ENCODE measurements at regions not wholly inside any gene's neighbourhood (a gene's known extent, or its start where the extent isn't known, plus 50 kb on each side); places are given as distances from the start of the nearest gene placed in this dataset.

DNA sequence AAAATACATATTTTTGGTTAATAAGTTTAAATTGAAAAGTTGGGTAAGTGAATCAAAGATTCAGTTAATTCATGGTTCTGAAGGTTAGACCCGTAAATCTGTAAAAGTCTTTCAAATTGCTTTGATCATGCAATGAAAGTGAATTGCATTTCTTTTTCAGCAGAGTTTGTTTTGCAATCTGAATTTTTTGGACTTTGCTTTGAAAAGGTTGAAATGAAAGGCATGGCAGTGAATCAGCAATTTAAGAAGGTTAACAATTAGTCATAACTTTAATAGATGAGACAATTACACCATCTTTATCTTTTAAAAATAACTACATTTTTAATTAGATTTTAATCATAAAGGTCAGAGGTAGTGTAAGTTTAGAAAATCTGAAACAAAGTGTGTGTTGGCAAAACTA is 310.9 kb upstream of the KCNJ16 start:
- ATAC-seq (ENCODE audit: low read depth in 2 of 2): no peak
- no peaks in the 10 kb centered on the region for H3K36me3 Mint-ChIP-seq
- no peaks in the 10 kb centered on the region for H3K27me3 Mint-ChIP-seq
- no peak overlapping the region for H3K4me3 Mint-ChIP-seq
- no peaks in the 10 kb centered on the region for H3K9me3 Mint-ChIP-seq
- no peak overlapping the region for H3K27ac Mint-ChIP-seq
- no peaks in the 10 kb centered on the region for H3K4me1 Mint-ChIP-seq
- DNase-seq: no peak

DNA sequence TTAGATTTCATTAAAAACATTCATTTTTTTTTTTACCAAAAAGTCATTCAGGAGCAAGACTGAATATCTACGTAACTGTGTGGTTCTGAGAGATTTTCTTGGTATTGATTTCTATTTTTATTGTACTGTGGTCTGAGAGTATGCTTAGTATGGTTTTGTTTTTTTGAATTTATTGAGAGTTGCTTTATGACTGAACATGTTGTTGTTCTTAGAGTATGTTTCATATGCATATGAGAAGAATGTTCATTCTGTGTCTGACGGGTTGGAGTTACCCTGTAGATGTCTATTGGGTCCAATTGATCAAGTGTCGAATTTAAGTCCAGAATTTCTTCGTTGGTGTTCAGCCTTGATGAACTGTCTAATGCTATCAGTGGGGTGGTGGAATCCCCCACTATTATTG is 306.0 kb upstream of the KCNJ16 start:
- Mint-ChIP-seq H3K9me3 (peaks cover 0 to 10% (median 4%) of the 10 kb centered on the region in 7 donors), H3K36me3 (peaks cover 0 to 18% of the 10 kb centered on the region in 2 donors), H3K27ac (no peak overlapping the region), H3K27me3 (no peaks in the 10 kb centered on the region), H3K4me3 (no peak overlapping the region), H3K4me1 (no peaks in the 10 kb centered on the region)
- DNase-seq (no peak), ATAC-seq (ENCODE audit: low read depth in 2 of 2) (no peak)

DNA sequence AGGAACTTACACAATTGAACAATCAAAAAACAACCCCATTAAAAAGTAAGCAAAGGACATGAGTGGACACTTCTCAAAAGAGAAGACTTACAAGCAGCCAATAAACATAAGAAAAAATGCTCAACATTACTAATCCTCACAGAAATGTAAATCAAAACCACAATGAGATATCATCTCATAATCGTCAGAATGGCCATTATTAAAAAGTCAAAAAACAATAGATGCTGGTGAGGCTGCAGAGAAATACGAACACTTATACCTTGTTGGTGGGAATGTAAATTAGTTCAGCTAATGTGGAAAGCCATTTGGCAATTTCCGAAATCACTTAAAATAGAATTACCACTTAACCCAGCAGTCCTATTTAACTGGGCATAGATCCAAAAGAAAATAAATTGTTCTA is 301.9 kb upstream of the KCNJ16 start:
- no peaks in the 10 kb centered on the region for H3K27me3 Mint-ChIP-seq
- no peaks in the 10 kb centered on the region for H3K4me1 Mint-ChIP-seq
- ATAC-seq (ENCODE audit: low read depth in 2 of 2) (no peak), DNase-seq (no peak)
- H3K4me3 Mint-ChIP-seq: no peak overlapping the region
- H3K9me3 Mint-ChIP-seq: peaks cover 0 to 10% (median 4%) of the 10 kb centered on the region in 7 donors
- H3K36me3 Mint-ChIP-seq: peaks cover 0 to 18% of the 10 kb centered on the region in 2 donors
- H3K27ac Mint-ChIP-seq: no peak overlapping the region

DNA sequence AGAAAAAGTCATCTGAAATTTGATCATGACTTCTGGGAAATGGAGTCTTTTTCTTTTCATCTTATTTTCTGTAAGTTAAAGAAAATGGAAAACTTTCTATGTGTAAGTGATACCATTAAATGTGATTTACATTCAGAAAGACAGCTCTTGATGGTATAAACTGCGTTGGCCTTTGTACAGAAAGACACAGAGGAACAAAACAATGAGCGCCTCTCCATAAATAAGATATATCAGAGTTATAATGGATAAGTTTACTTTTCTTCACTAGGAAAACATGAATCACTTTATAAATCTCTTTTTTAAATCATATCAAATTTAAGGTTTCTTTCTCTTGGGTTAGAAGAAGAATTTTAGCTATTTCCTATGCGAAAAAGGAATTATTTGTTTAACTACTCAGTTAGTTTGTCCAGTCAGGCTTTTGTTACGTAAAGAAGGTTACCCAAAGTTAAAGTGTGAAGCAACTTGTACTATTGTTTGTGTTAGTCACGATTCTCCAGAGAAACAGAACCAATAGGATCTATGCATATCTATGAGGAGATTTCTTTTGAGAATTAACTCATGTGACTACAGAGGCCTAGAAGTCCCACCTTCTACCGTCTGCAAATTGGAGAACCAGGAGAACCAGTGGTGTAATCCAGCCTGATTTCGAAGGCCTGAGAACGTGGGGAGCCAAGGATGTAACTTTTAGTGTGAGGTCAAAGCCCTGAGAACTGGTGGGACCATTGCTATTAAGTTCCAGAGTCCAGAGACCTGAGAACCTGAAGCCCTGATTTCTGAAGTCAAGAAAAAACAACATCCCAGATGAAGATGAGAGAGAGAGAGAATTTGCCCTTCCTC is 295.4 kb upstream of the KCNJ16 start:
- no peaks in the 10 kb centered on the region for H3K27me3 Mint-ChIP-seq
- no peak for ATAC-seq (ENCODE audit: low read depth in 2 of 2)
- no peaks in the 10 kb centered on the region for H3K36me3 Mint-ChIP-seq
- H3K4me3 Mint-ChIP-seq: no peak overlapping the region
- H3K9me3 Mint-ChIP-seq: peaks cover 0 to 4% (median 0%) of the 10 kb centered on the region in 7 donors
- no peaks in the 10 kb centered on the region for H3K4me1 Mint-ChIP-seq
- no peak overlapping the region for H3K27ac Mint-ChIP-seq
- no peak for DNase-seq

DNA sequence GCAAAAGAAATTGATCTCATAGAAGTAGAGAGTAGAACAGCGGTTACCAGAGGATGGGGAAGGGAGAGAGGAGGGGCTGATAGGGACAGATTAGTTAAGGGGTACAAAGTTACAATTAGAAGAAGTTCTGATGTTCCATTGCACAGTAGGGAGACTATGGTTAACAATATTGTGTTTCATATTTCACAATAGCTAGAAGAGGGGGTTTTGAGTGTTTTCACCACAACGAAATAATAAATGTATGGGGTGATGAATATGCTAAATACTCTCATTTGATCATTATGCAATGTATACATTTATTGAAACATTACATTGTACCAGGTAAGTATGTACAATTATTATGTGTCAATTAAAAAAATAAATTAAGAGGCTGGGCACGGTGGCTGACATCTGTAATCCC is 291.2 kb upstream of the KCNJ16 start:
- no peaks in the 10 kb centered on the region for H3K36me3 Mint-ChIP-seq
- no peaks in the 10 kb centered on the region for H3K4me1 Mint-ChIP-seq
- peaks cover 0 to 8% (median 3%) of the 10 kb centered on the region in 7 donors for H3K9me3 Mint-ChIP-seq
- no peak for ATAC-seq (ENCODE audit: low read depth in 2 of 2)
- DNase-seq: no peak
- no peak overlapping the region for H3K27ac Mint-ChIP-seq
- no peaks in the 10 kb centered on the region for H3K27me3 Mint-ChIP-seq
- H3K4me3 Mint-ChIP-seq: peak overlapping the region in 1 of 8 donors; percentile 14

DNA sequence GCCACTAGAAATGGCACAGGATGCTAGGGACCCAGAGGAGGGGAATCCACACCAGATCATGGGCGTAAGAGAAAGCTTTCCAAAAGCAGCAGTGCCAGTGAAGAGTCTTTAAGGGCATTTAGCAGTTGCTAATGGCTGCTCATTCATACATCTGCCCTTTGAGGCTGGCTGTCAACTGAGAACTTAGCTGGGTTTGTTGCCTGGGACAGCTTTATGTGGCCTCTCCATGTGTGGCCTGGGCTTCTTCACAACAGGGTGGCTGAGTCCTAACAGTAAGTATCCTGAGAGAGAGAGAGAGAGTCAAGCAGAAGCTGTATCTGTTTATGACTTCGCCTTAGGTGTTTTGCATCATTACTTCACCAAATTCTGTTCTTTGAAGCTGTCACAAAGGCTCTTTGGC is 286.1 kb upstream of the KCNJ16 start:
- DNase-seq: no peak
- Mint-ChIP-seq H3K4me1 (no peaks in the 10 kb centered on the region), H3K4me3 (no peak overlapping the region), H3K36me3 (no peaks in the 10 kb centered on the region), H3K9me3 (peaks cover 0 to 8% (median 3%) of the 10 kb centered on the region in 7 donors), H3K27ac (no peak overlapping the region), H3K27me3 (no peaks in the 10 kb centered on the region)
- ATAC-seq (ENCODE audit: low read depth in 2 of 2): no peak

DNA sequence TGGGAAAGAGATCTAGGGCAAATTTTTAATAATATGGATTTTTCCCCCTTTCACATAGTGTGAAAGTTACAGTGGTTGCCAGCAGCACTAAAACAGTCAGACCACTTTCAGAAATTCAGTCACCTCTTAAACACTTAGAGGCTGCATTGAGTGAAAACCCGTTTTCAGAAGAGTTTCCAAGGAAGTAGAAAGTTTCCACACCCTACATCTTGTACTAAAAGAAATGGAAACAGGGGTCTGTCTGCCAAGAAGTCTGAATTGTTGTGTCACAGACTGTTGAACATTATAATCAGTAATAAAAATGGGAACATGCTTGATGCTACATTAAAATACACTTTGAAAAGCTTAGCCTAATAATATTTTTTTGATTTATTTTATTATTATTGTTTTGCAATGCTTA is 278.9 kb upstream of the KCNJ16 start:
- no peak overlapping the region for H3K4me3 Mint-ChIP-seq
- peaks cover 0 to 9% of the 10 kb centered on the region in 2 donors for H3K36me3 Mint-ChIP-seq
- H3K9me3 Mint-ChIP-seq: peaks cover 0 to 13% (median 0%) of the 10 kb centered on the region in 7 donors
- H3K27me3 Mint-ChIP-seq: no peaks in the 10 kb centered on the region
- ATAC-seq (ENCODE audit: low read depth in 2 of 2): no peak
- no peak overlapping the region for H3K27ac Mint-ChIP-seq
- no peaks in the 10 kb centered on the region for H3K4me1 Mint-ChIP-seq
- DNase-seq: no peak

DNA sequence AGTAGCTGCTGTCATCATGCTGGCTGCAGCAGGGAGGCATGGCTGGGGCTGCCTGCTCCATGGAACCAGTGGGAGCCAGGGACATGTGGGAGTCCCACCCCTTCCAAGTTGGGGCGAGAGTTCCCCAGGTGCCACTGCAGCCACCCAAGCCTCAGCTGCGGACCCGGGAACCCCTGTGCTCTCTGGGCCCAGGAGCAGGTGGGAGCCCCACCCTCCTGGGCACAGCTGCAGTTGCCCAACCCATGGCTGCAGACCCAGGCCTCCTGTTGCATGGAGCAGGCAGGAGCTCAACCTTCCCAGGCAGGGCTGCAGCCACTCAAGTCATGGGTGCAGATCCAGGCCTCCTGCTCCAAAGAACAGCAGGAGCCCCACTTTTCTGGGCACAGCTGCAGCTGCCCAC is 274.2 kb upstream of the KCNJ16 start:
- Mint-ChIP-seq H3K9me3 (peaks cover 0 to 13% (median 0%) of the 10 kb centered on the region in 7 donors), H3K27me3 (no peaks in the 10 kb centered on the region), H3K27ac (no peak overlapping the region), H3K36me3 (peaks cover 0 to 9% of the 10 kb centered on the region in 2 donors), H3K4me1 (no peaks in the 10 kb centered on the region), H3K4me3 (no peak overlapping the region)
- DNase-seq (no peak), ATAC-seq (ENCODE audit: low read depth in 2 of 2) (no peak)

DNA sequence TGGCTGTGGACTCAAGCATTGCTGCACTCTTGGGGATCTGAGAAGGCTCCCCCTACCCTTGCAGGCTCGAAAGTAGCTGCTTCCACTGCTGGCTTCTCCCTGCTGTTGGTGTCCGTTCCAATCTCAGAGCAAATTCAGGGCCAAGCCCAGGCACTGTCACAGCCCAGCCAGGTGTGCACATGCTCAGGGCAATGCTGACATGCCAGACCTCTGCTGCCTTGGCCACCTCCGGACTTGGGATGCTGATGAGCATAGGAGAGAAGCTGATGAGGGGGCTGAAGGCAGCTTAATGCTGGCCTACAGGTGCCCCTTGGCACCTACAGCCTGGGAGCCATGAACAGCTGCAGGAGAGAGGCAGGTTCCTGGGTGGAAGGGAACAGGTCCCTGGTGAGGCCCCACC is 273.7 kb upstream of the KCNJ16 start:
- H3K4me3 Mint-ChIP-seq: no peak overlapping the region
- H3K36me3 Mint-ChIP-seq: peaks cover 0 to 9% of the 10 kb centered on the region in 2 donors
- no peak for ATAC-seq (ENCODE audit: low read depth in 2 of 2)
- peaks cover 0 to 13% (median 0%) of the 10 kb centered on the region in 7 donors for H3K9me3 Mint-ChIP-seq
- H3K27me3 Mint-ChIP-seq: no peaks in the 10 kb centered on the region
- no peak for DNase-seq
- no peak overlapping the region for H3K27ac Mint-ChIP-seq
- H3K4me1 Mint-ChIP-seq: no peaks in the 10 kb centered on the region

DNA sequence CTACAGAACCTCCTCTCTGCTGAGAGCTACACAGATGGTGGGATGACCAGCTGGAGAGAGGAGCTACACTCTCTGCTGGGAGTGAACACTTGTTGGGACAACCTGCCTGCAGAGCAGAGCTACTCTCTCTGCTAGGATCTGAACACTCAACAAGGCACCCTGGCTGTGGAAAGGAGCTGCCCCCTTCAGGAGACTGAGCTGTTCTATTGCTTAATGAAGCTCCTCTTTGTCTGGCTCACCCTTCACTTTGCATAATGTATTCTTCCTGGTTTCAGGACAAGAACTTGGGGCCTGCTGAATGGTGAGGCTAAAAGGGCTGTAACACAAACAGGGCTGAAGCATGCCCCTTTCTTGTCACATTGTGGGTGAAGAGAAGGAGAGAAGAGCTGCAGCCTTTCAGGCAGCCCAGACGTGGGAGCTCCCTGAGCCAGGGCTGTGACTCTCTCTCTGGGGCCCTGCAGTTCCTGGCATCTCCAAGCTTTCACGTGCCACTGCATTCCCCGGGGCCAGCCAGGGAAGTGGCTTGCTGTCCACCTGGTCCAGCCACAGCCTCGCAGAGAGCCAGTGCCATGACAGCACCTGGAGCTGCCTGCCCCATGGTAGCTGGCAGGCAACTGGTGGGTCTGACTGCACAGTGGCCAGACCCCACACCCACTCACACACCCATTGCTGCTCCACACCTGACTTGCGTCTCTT is 272.8 kb upstream of the KCNJ16 start:
- Mint-ChIP-seq H3K27ac (no peak overlapping the region), H3K36me3 (peaks cover 0 to 9% of the 10 kb centered on the region in 2 donors), H3K4me1 (no peaks in the 10 kb centered on the region), H3K27me3 (no peaks in the 10 kb centered on the region), H3K9me3 (peaks cover 0 to 12% (median 0%) of the 10 kb centered on the region in 7 donors), H3K4me3 (no peak overlapping the region)
- ATAC-seq (ENCODE audit: low read depth in 2 of 2) (no peak), DNase-seq (no peak)

DNA sequence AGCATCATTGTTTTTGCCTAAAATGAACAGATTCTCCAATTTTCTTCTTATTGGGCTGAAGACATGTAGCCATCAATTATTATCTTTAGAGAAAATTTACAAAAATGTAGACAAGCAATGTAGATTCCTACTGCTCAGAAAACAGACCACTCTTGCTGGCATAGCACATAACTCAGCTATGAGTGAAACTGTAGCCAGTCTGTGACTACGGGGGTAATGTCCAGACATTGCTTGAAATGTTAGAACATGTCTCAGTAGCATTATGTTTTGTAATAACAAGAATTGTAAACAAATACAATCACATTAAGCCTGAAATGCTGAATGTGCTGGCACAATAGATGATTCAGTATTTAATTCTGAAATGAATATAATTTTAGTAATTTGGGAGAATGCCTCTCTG is 265.7 kb upstream of the KCNJ16 start:
- H3K4me3 Mint-ChIP-seq: no peak overlapping the region

DNA sequence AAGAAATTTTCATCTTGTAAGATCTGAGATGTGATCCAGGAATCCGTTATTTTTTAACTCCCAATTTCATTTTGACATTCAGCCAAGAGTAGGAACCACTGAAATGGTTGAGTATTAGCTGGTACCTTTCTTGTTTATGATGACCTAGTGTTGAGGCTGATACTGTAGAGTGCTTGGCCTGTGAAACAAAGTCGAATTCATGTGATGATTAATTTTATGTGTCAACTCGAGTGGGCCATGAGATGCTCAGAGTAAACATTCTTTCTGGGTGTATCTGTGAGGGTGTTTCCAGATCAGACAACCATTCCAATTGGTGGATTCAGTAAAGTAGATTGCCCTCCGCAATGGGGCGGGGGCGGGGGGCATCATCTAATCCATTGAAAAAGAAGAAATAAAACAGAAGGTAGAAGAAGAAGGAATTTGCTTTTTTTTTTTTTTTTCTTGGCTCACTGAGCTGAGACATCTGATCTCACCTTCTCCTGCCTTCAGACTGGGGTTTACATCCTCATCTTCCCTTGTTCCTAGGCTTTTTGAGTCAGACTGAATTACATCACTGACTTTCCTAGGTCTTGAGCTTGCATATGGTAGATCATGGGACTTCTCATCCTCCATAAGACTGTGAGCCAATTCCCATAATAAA is 264.6 kb upstream of the KCNJ16 start:
- H3K36me3 Mint-ChIP-seq: no peaks in the 10 kb centered on the region

More for the DNA sequence above, 265.7 kb upstream of the KCNJ16 start:
- ATAC-seq (ENCODE audit: low read depth in 2 of 2) (no peak), DNase-seq (no peak)
- no peaks in the 10 kb centered on the region for H3K4me1 Mint-ChIP-seq
- H3K36me3 Mint-ChIP-seq: no peaks in the 10 kb centered on the region
- H3K27me3 Mint-ChIP-seq: no peaks in the 10 kb centered on the region
- no peak overlapping the region for H3K27ac Mint-ChIP-seq
- no peaks in the 10 kb centered on the region for H3K9me3 Mint-ChIP-seq

DNA sequence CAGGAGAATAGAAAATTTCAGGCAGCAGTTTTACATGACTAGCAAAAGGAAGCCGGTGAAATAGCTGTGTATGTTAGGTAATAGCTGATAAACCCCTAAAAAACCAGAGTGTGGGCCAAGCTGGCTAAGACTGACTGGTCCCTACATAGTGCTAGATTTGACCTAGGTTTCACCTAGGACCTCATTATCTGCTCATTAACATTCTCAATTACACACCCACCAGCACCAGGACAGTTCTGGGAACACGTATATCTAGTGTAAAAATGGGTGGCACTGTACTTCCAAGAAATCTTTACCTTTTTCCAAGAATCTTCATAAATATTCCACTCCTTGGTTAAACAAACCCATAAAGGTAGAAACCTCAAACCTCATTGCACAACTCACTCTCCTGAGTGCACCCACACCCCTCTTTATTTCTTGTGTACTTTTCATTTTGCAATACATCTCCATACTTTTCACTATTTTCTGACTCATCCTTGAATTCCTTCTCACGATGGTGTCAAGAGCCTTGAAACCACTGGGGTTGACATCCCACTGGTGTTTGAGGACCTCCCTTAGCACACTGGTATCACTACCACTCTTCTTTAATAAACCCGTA is 262.7 kb upstream of the KCNJ16 start:
- Mint-ChIP-seq H3K36me3 (no peaks in the 10 kb centered on the region), H3K9me3 (no peaks in the 10 kb centered on the region), H3K4me1 (no peaks in the 10 kb centered on the region), H3K27ac (no peak overlapping the region), H3K4me3 (no peak overlapping the region), H3K27me3 (no peaks in the 10 kb centered on the region)
- DNase-seq (no peak), ATAC-seq (ENCODE audit: low read depth in 2 of 2) (no peak)

More for the DNA sequence above, 264.6 kb upstream of the KCNJ16 start:
- H3K27ac Mint-ChIP-seq: peak overlapping the region in 1 of 6 donors; percentile 60
- H3K27me3 Mint-ChIP-seq: no peaks in the 10 kb centered on the region
- no peak overlapping the region for H3K4me3 Mint-ChIP-seq
- DNase-seq (no peak), ATAC-seq (ENCODE audit: low read depth in 2 of 2) (no peak)
- no peaks in the 10 kb centered on the region for H3K4me1 Mint-ChIP-seq
- H3K9me3 Mint-ChIP-seq: no peaks in the 10 kb centered on the region

Data from naive B cell (primary cell).